Hematopoietic multipotent progenitor cell treated with erythropoietin and hydrocortisone succinate and interleukin-3 and kit ligand, for 6 days (in vitro differentiated cells): ENCODE measurements at regions not wholly inside any gene's neighbourhood (a gene's known extent, or its start where the extent isn't known, plus 50 kb on each side); places are given as distances from the start of the nearest gene placed in this dataset.
"Not testable (repeated sequence)": the region's sequence is repeated elsewhere in the genome, so short reads cannot be mapped to it uniquely, and the experiment has no call there.

ENCODE experiments used
- DNase-seq: peaks from one replicate; pipeline ENCODE4 v3.0.0-alpha.2; 2015

- DNase-seq, result no peak
Observed at GRCh38 chr3:26291840-26292239, 330.7 kb upstream of the LRRC3B start.

GRCh38 chr3:26292780-26293179 lies 329.8 kb upstream of the LRRC3B start:
- no peak for DNase-seq

DNA sequence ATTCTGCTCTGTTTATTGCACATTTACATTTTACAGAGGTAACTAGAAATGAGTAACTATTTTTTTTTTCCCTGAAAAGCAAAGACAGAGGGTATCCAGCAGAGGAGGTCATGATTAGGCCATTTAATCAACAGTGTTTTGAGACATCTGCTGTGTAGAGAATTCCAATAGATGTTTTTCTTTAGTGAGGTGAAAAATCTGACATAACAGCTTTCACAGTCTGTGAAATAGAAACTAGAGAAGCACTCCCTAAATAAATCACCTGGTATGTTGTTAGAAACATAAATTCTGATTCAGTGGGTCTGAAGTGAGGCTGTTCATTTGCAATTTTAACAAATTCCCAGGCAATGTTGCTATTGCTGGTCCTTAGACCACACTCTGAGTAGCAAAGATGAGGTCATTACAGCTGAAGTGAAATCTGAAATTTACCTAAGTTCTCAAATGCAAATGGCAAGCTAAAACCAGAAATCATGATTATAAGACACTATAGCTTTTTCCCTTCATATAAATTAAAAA lies 329.2 kb upstream of the LRRC3B start:
- no peak for DNase-seq

DNA sequence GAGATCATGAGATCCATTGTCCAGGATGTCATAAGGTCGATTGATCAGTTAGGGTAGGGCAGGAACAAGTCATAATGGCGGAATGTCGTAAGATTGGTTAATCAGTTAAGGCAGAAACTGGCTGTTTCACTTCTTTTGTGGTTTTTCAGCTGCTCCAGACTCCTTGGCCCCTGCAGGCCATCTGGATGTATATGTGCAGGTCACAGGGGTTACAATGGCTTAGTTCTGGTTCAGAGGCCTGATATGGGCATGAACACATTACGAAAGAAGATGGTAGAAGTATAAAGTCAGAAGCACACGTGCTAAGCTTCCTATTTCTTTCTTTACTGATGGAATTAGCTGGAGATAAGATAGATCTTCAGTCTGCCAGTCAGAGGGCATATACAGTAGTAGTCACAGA lies 315.4 kb upstream of the LRRC3B start:
- DNase-seq, result no peak

GRCh38 chr3:26307787-26308186 lies 314.8 kb upstream of the LRRC3B start:
- no peak for DNase-seq

- no peak for DNase-seq
Observed at GRCh38 chr3:26308454-26308853, 314.1 kb upstream of the LRRC3B start.

GRCh38 chr3:26309536-26309935 lies 313.0 kb upstream of the LRRC3B start:
- DNase-seq, result not testable (repeated sequence)

- no peak for DNase-seq
Observed at GRCh38 chr3:26312816-26313215, 309.8 kb upstream of the LRRC3B start.

- DNase-seq, result no peak
Observed at GRCh38 chr3:26316472-26316871, 306.1 kb upstream of the LRRC3B start.

- DNase-seq, result not testable (repeated sequence)
Observed at GRCh38 chr3:26323741-26324140, 298.8 kb upstream of the LRRC3B start.

- no peak for DNase-seq
Observed at GRCh38 chr3:26340001-26340400, 282.6 kb upstream of the LRRC3B start.

DNA sequence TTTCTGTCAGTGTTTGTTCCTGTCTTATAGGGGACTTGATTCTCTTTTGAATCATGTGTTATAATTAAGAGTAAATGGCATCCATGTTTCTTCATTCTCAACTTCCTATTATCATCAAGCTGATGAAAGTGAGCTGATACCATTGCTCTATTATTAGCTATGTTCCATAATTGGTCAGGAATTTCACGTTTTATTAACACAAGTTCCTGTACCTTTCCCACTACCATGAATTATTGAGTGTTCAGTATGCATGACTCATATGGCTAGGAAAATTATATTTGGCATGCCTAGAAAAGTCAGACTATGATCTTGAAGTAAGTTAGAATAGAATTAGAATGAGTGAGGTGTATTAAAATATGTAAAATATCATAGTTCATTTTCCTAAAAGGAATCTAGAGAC lies 278.9 kb upstream of the LRRC3B start:
- DNase-seq, result no peak

- DNase-seq, result no peak
Observed at GRCh38 chr3:26345613-26346012, 277.0 kb upstream of the LRRC3B start.

GRCh38 chr3:26346497-26346896 lies 276.1 kb upstream of the LRRC3B start:
- no peak for DNase-seq

- no peak for DNase-seq
Observed at GRCh38 chr3:26347150-26347549, 275.4 kb upstream of the LRRC3B start.

- no peak for DNase-seq
Observed at GRCh38 chr3:26350853-26351252, 271.7 kb upstream of the LRRC3B start.

- DNase-seq, result no peak
Observed at GRCh38 chr3:26353097-26353496, 269.5 kb upstream of the LRRC3B start.

- DNase-seq, result no peak
Observed at GRCh38 chr3:26358405-26358804, 264.2 kb upstream of the LRRC3B start.

GRCh38 chr3:26365706-26366105 lies 256.9 kb upstream of the LRRC3B start:
- DNase-seq, result no peak

- DNase-seq, result no peak
Observed at GRCh38 chr3:26368312-26368711, 254.3 kb upstream of the LRRC3B start.

- no peak for DNase-seq
Observed at GRCh38 chr3:26369133-26369532, 253.4 kb upstream of the LRRC3B start.

DNA sequence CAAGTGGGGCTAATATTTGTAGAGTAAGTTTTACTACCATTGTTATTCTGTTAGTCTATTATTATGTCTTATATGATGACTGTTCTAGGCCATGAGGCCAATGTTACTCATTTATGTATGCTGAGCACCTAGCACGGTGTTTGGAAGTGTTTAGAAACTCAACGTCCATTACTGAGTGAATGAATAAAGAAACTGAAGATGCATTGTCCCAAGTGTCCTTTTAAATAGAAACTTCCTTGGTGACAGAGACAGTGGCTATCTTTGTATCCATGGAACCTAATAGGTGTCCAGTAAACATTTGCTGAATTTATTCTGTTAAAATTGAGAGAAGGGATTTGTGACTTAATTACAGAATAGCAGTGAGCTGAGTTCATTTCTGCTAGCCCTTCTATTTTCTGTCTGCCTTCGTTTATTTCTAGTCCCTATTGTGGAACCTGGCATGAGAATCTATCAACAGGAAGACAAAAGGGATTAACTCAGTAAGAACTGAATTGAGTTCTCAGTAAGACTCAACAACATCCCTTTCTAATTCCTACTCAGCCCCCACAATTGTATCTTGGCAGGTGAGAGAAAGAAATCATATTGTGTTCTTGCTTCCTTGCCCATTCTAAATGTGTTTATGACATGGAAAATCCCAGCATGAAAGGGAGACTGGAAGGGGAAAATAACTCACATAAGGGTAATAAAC lies 246.6 kb upstream of the LRRC3B start:
- no peak for DNase-seq

DNA sequence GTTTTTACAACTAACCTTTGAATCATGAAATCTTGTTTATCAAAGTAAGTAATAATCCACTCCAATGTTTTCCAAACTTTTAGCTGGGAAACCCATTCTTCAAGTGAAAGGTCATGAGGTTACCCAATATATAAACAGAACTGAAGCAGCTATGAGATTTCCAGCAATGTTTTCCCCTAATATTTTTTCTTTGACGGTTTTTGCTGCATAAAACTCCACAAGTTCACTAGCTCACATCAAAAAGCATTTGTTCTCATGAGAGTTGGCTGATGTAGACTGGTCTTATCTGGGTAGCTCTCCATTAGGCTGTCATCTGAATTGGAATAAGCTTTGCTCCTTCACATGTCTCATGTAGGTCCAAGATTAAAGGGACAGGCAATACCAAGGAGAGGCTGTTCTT lies 241.2 kb upstream of the LRRC3B start:
- DNase-seq, result no peak

GRCh38 chr3:26406636-26407035 lies 215.9 kb upstream of the LRRC3B start:
- no peak for DNase-seq

DNA sequence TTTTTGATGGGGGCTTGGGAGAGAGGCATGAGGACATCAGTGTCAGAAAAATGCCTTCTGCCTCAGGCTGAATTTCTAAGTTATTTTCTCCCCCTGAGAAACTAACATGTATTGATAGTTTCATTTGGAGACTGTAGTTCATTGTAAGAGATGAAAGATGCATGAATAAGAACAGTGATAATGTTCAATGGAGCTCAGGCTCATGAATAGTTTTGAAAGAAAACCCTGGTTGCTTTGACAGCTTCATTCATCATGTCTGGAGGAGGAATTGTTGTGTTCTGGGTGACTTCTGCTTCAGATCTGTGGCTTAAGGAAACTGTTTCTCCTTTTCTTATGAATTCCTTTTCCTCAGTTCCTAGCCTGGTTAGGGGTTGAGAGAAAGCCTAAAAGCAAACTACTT lies 204.0 kb upstream of the LRRC3B start:
- no peak for DNase-seq
